Stimulated activated naive CD8-positive, alpha-beta T cell treated with anti-CD3 and anti-CD28 coated beads, Interleukin-15, amount 100 ng/mL, for 72 hours (primary cell): ENCODE measurements at regions not wholly inside any gene's neighbourhood (a gene's known extent, or its start where the extent isn't known, plus 50 kb on each side); places are given as distances from the start of the nearest gene placed in this dataset.

ENCODE experiments used
- ATAC-seq: fragments of 150-1000 bp; cut with Tn5 transposase; 2 replicates; pipeline ENCODE4 v1.10.0; 2021; ENCODE audit warnings: mild to moderate bottlenecking, moderate library complexity
- DNase-seq, 2 donors: peaks; one replicate each; pipeline ENCODE4 v3.0.0; 2021 to 2022
- H3K27ac Mint-ChIP-seq, 2 donors: one replicate each; pipeline ENCODE4 v1.8.0; 2022; ENCODE audit warnings: mild to moderate bottlenecking in 2 of 2, mixed read lengths in 2 of 2, moderate library complexity in 2 of 2
- H3K27me3 Mint-ChIP-seq: one replicate; pipeline ENCODE4 v1.8.0; 2022; ENCODE audit warnings: mixed read lengths
- H3K4me1 Mint-ChIP-seq: one replicate; pipeline ENCODE4 v1.8.0; 2022; ENCODE audit warnings: mild to moderate bottlenecking, mixed read lengths
- H3K4me3 Mint-ChIP-seq, 2 donors: one replicate each; pipeline ENCODE4 v1.8.0; 2022; ENCODE audit warnings: mild to moderate bottlenecking in 2 of 2, mixed read lengths in 2 of 2, moderate library complexity in 1 of 2
- H3K9me3 Mint-ChIP-seq, 2 donors: one replicate each; pipeline ENCODE4 v1.8.0; 2022; ENCODE audit warnings: mixed read lengths in 2 of 2

DNA sequence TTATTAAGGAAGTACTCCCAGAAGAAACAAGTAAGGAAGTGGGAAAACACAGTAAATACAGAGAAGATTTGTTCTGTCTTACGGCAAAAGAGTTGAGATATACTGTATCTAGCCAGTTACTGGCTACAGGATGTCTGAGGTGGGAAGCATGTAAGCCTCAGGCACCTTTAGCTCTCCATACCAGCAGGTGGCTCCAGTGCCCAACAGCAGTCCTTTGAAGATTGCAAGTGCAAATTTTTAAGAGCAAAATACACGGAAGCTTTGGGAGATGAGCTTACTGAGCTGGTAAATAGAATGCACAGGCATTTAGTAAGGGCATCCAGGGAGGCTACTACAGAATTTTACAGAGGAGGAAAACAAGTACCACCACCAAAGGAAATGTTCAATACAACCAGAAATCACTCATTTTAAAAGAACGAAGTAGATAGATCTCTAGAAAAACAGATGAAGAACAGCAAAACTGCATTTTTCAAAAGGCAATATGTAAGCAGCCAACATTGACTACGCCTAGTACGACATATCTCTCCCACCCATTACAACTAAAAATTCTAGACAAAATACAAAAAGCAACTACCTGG is 57.9 kb upstream of the VSTM2B start:
- ATAC-seq = no peak
- no peak overlapping the region for H3K27ac Mint-ChIP-seq
- no peaks in the 10 kb centered on the region for H3K4me1 Mint-ChIP-seq
- no peak overlapping the region for H3K4me3 Mint-ChIP-seq
- DNase-seq = no peak
- H3K27me3 Mint-ChIP-seq = peaks cover 38% of the 10 kb centered on the region
- peaks cover 0 to 6% of the 10 kb centered on the region in 2 donors for H3K9me3 Mint-ChIP-seq

DNA sequence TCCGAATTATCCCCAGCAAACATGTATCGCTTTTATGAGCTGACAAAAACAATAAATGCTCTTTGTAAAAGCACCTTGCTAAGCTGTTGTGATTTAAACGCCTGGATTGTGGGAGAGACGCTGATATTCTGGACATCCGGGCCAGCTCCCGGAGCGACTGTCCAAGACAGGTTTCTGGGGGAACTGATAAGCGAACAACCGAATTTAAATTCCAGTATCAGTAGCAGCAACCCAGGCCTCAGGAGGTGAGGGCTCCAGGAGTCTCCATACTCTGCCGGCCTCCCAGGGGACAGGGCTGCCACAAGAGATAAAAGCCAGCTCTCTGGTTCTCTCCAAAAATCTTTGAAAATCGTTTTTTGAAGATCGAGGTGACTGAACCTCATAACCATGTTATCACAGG is 50.3 kb upstream of the VSTM2B start:
- Mint-ChIP-seq H3K27ac (no peak overlapping the region), H3K9me3 (peaks cover 1 to 12% of the 10 kb centered on the region in 2 donors), H3K27me3 (peaks cover 35% of the 10 kb centered on the region), H3K4me1 (no peaks in the 10 kb centered on the region), H3K4me3 (no peak overlapping the region)
- ATAC-seq (no peak), DNase-seq (no peak)
